Smooth muscle cell (in vitro differentiated cells): ENCODE measurements at regions not wholly inside any gene's neighbourhood (a gene's known extent, or its start where the extent isn't known, plus 50 kb on each side); places are given as distances from the start of the nearest gene placed in this dataset.

Source experiments
- DNase-seq: peaks from one replicate; lab custom pipeline; 2025; ENCODE audit not compliant: unreplicated experiment; lab: John Stamatoyannopoulos, UW
- H2AFZ ChIP-seq: fragments of 200-600 bp; sonication (generic); 2 replicates; pipeline ENCODE4 v1.6.0; 2016; ENCODE audit warnings: antibody characterized with exemption, low read depth, mild to moderate bottlenecking
- H3F3A ChIP-seq: fragments of 200-600 bp; sonication (generic); 2 replicates; pipeline ENCODE4 v1.6.0; 2017; ENCODE audit warnings: antibody characterized with exemption, low read depth
- H3K27ac ChIP-seq: fragments of 200-600 bp; sonication (generic); 2 replicates; pipeline ENCODE4 v1.5.1; 2016; ENCODE audit warnings: low read depth, mild to moderate bottlenecking
- H3K27me3 ChIP-seq: fragments of 200-600 bp; sonication (generic); 2 replicates; pipeline ENCODE4 v1.6.1; 2016; ENCODE audit warnings: low read depth, mild to moderate bottlenecking
- H3K36me3 ChIP-seq: fragments of 200-600 bp; sonication (generic); 2 replicates; pipeline ENCODE4 v1.5.1; 2016; ENCODE audit warnings: low read depth
- H3K4me1 ChIP-seq: fragments of 200-600 bp; sonication (generic); 2 replicates; pipeline ENCODE4 v1.5.1; 2016; ENCODE audit warnings: low read depth
- H3K4me2 ChIP-seq: fragments of 200-600 bp; sonication (generic); 2 replicates; pipeline ENCODE4 v1.6.0; 2016; ENCODE audit warnings: mild to moderate bottlenecking
- H3K4me3 ChIP-seq: fragments of 200-600 bp; sonication (generic); 2 replicates; pipeline ENCODE4 v1.5.1; 2016; ENCODE audit warnings: mild to moderate bottlenecking
- H3K79me2 ChIP-seq: fragments of 200-600 bp; sonication (generic); 2 replicates; pipeline ENCODE4 v1.6.0; 2016; ENCODE audit warnings: low read depth, mild to moderate bottlenecking
- H3K9ac ChIP-seq: fragments of 200-600 bp; sonication (generic); 2 replicates; pipeline ENCODE4 v1.6.0; 2016; ENCODE audit warnings: low read depth
- H3K9me3 ChIP-seq: fragments of 200-600 bp; sonication (generic); replicated peaks from 2 replicates; pipeline ENCODE4 v1.5.1; 2016; ENCODE audit warnings: low read depth
- H4K20me1 ChIP-seq: fragments of 200-600 bp; sonication (generic); 2 replicates; pipeline ENCODE4 v1.6.0; 2016; ENCODE audit warnings: low read depth
- CTCF ChIP-seq: fragments of 200-600 bp; sonication (generic); IDR thresholded peaks from 2 replicates; pipeline ENCODE4 v1.5.1; 2017; ENCODE audit warnings: borderline replicate concordance, mild to moderate bottlenecking, antibody characterized with exemption; ENCODE audit not compliant: insufficient read depth, poor library complexity, severe bottlenecking
- WGBS: methylation state at CpG from one replicate; pipeline ENCODE4 v1.1.7; 2016; ENCODE audit warnings: low lambda C conversion rate; 5-methylcytosine and 5-hydroxymethylcytosine counted together

GRCh38 chr20:51162015-51162414 is 139.1 kb upstream of the KCNG1 start:
- no peak overlapping the region for H3K4me3 ChIP-seq
- DNase-seq: no peak
- no peak overlapping the region for H2AFZ ChIP-seq
- H3K9me3 ChIP-seq: no peaks in the 10 kb centered on the region
- H3K4me1 ChIP-seq: peaks cover under 1% of the 10 kb centered on the region
- H3F3A ChIP-seq: peaks cover 6% of the 10 kb centered on the region
- H3K9ac ChIP-seq: no peak overlapping the region
- H4K20me1 ChIP-seq: no peaks in the 10 kb centered on the region
- no peaks in the 10 kb centered on the region for H3K27me3 ChIP-seq
- no peaks in the 10 kb centered on the region for H3K36me3 ChIP-seq
- no peak overlapping the region for H3K4me2 ChIP-seq
- H3K27ac ChIP-seq: no peak overlapping the region
- 83% methylated on average over 6 of the region's 6 CpGs for WGBS
- H3K79me2 ChIP-seq: no peaks in the 10 kb centered on the region
- TF ChIP-seq CTCF: no peak

GRCh38 chr20:51160821-51161220 is 137.9 kb upstream of the KCNG1 start:
- H3K27me3 ChIP-seq: no peaks in the 10 kb centered on the region
- no peak overlapping the region for H3K27ac ChIP-seq
- H4K20me1 ChIP-seq: no peaks in the 10 kb centered on the region
- no peak for TF ChIP-seq CTCF
- no peak overlapping the region for H3K4me2 ChIP-seq
- DNase-seq: no peak
- H3K4me3 ChIP-seq: no peak overlapping the region
- H3K4me1 ChIP-seq: peaks cover 13% of the 10 kb centered on the region
- no peaks in the 10 kb centered on the region for H3K79me2 ChIP-seq
- peaks cover 15% of the 10 kb centered on the region for H3F3A ChIP-seq
- no peaks in the 10 kb centered on the region for H3K9me3 ChIP-seq
- H2AFZ ChIP-seq: no peak overlapping the region
- 77% methylated on average over 6 of the region's 6 CpGs for WGBS
- no peak overlapping the region for H3K9ac ChIP-seq
- H3K36me3 ChIP-seq: no peaks in the 10 kb centered on the region

- Histone ChIP-seq H2AFZ (no peak overlapping the region), H3K27me3 (no peaks in the 10 kb centered on the region), H3K4me2 (no peak overlapping the region), H3K36me3 (no peaks in the 10 kb centered on the region), H3F3A (peaks cover 15% of the 10 kb centered on the region), H3K9ac (no peak overlapping the region), H3K9me3 (no peaks in the 10 kb centered on the region), H3K79me2 (no peaks in the 10 kb centered on the region), H3K4me1 (peaks cover 13% of the 10 kb centered on the region), H3K4me3 (no peak overlapping the region), H4K20me1 (no peaks in the 10 kb centered on the region), H3K27ac (no peak overlapping the region)
- WGBS: 71% methylated on average over 2 of the region's 2 CpGs
- DNase-seq: no peak
- TF ChIP-seq CTCF: no peak
These were observed 137.1 kb upstream of the KCNG1 start for GRCh38 chr20:51159981-51160380.

- no peak overlapping the region for H3K4me3 ChIP-seq
- peaks cover 13% of the 10 kb centered on the region for H3K4me1 ChIP-seq
- H3K27ac ChIP-seq: no peak overlapping the region
- no peaks in the 10 kb centered on the region for H3K27me3 ChIP-seq
- H3K79me2 ChIP-seq: no peaks in the 10 kb centered on the region
- H3K9ac ChIP-seq: no peak overlapping the region
- WGBS: 26% methylated on average over 8 of the region's 8 CpGs
- H4K20me1 ChIP-seq: no peaks in the 10 kb centered on the region
- TF ChIP-seq CTCF: no peak
- H3K4me2 ChIP-seq: no peak overlapping the region
- H2AFZ ChIP-seq: no peak overlapping the region
- no peaks in the 10 kb centered on the region for H3K9me3 ChIP-seq
- no peaks in the 10 kb centered on the region for H3K36me3 ChIP-seq
- no peak for DNase-seq
- peaks cover 15% of the 10 kb centered on the region for H3F3A ChIP-seq
These were observed 136.4 kb upstream of the KCNG1 start for GRCh38 chr20:51159303-51159702.
